DND-41 (cell line): ENCODE measurements at regions not wholly inside any gene's neighbourhood (a gene's known extent, or its start where the extent isn't known, plus 50 kb on each side); places are given as distances from the start of the nearest gene placed in this dataset.

ENCODE experiments used
- EZH2 ChIP-seq: IDR thresholded peaks from 3 replicates; pipeline ENCODE4 v1.6.1; 2012; ENCODE audit warnings: borderline replicate concordance, low read depth, mild to moderate bottlenecking, moderate library complexity, low read length, inconsistent platforms; ENCODE audit not compliant: severe bottlenecking
- TF ChIP-seq, protein P1 (sequence below): IDR thresholded peaks from 2 replicates; pipeline ENCODE4 v1.5.1; 2012; ENCODE audit warnings: borderline replicate concordance, low read length, moderate library complexity, mild to moderate bottlenecking; ENCODE audit not compliant: poor library complexity, severe bottlenecking; ENCODE audit errors: extremely low read depth

DNA sequence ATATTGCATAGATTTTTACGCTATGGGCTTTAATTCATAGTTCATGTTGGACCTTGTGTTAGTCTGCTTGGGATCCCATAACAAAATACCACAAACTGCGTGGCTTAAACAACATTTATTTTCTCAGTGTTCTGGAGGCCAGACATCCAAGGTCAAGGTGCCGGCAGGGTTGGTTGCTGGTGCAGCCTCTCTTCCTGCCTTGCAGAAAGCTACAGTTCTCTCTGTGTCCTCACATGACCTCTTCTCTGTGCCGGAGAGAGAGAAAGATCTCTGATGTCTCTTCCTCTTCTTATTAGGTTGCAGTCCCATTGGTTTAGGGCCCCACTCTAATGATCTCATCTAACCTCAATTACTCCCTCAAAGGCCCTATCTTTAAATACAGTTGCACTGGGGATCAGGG lies 170.5 kb downstream of the IPO8 start:
- TF ChIP-seq, protein P1, sequence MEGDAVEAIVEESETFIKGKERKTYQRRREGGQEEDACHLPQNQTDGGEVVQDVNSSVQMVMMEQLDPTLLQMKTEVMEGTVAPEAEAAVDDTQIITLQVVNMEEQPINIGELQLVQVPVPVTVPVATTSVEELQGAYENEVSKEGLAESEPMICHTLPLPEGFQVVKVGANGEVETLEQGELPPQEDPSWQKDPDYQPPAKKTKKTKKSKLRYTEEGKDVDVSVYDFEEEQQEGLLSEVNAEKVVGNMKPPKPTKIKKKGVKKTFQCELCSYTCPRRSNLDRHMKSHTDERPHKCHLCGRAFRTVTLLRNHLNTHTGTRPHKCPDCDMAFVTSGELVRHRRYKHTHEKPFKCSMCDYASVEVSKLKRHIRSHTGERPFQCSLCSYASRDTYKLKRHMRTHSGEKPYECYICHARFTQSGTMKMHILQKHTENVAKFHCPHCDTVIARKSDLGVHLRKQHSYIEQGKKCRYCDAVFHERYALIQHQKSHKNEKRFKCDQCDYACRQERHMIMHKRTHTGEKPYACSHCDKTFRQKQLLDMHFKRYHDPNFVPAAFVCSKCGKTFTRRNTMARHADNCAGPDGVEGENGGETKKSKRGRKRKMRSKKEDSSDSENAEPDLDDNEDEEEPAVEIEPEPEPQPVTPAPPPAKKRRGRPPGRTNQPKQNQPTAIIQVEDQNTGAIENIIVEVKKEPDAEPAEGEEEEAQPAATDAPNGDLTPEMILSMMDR = no peak
- TF ChIP-seq EZH2 = no peak
